Spleen (tissue), 11 donors: ENCODE measurements at regions not wholly inside any gene's neighbourhood (a gene's known extent, or its start where the extent isn't known, plus 50 kb on each side); places are given as distances from the start of the nearest gene placed in this dataset.

Source experiments
- DNase-seq: peaks from one replicate; pipeline ENCODE4 v3.0.0-alpha.2; 2020
- H3K27ac ChIP-seq, 8 donors: fragments of 200-600 bp; sonication (generic) in 7 of 8; 1 replicate in 4 of 8; 2 replicates in 4 of 8; pipeline versions ENCODE4 v1.5.0 to v1.8.0; 2016 to 2021; ENCODE audit warnings: inconsistent platforms in 4 of 8, mild to moderate bottlenecking in 4 of 8, moderate library complexity in 1 of 8
- H3K27me3 ChIP-seq, 7 donors: fragments of 200-600 bp; sonication (generic) in 6 of 7; replicated peaks in 1 of 7; 1 replicate in 4 of 7; 2 replicates in 3 of 7; pipeline versions ENCODE4 v1.5.0 to v1.8.0; 2016 to 2021; ENCODE audit warnings: inconsistent platforms in 3 of 7, mild to moderate bottlenecking in 1 of 7
- H3K36me3 ChIP-seq, 6 donors: fragments of 200-600 bp; sonication (generic) in 5 of 6; 1 replicate in 4 of 6; 2 replicates in 2 of 6; pipeline versions ENCODE4 v1.5.0 to v1.8.0; 2016 to 2021; ENCODE audit warnings: inconsistent platforms in 2 of 6
- H3K4me1 ChIP-seq, 6 donors: fragments of 200-600 bp; sonication (generic) in 5 of 6; 1 replicate in 3 of 6; 2 replicates in 3 of 6; pipeline versions ENCODE4 v1.5.0 to v1.8.0; 2016 to 2021; ENCODE audit warnings: inconsistent platforms in 3 of 6
- H3K4me3 ChIP-seq, 8 donors: fragments of 200-600 bp; sonication (generic) in 7 of 8; 1 replicate in 4 of 8; 2 replicates in 4 of 8; pipeline versions ENCODE4 v1.5.0 to v1.8.0; 2016 to 2021; ENCODE audit warnings: inconsistent platforms in 4 of 8, mild to moderate bottlenecking in 4 of 8, moderate library complexity in 2 of 8
- H3K9me3 ChIP-seq, 8 donors: fragments of 200-600 bp; sonication (generic) in 7 of 8; 1 replicate in 4 of 8; 2 replicates in 4 of 8; pipeline versions ENCODE4 v1.5.0 to v1.8.0; 2016 to 2021; ENCODE audit warnings: inconsistent platforms in 4 of 8
- CTCF ChIP-seq, 11 experiments: fragments of 200-600 bp in 7 of 11; fragments of 450-650 bp in 4 of 11; sonication (generic) in 4 of 11; IDR thresholded peaks in 8 of 11; conservative IDR thresholded peaks in 3 of 11; 1 replicate in 7 of 11; 2 replicates in 4 of 11; pipeline versions ENCODE4 v1.4.0 to v1.8.0; 2016 to 2021; ENCODE audit warnings: antibody characterized with exemption in 11 of 11, inconsistent platforms in 4 of 11, mild to moderate bottlenecking in 1 of 11
- POLR2A ChIP-seq, 3 donors: fragments of 450-650 bp; IDR thresholded peaks; one replicate each; pipeline ENCODE4 v1.5.1; 2017; ENCODE audit warnings: antibody characterized with exemption in 3 of 3, mild to moderate bottlenecking in 1 of 3
- POLR2AphosphoS5 ChIP-seq, 3 donors: sonication (generic); formaldehyde crosslinking; IDR thresholded peaks; one replicate each; pipeline ENCODE4 v1.5.1; 2017; ENCODE audit warnings: antibody characterized with exemption in 3 of 3
- WGBS, 5 donors: extraction: QIAGEN DNeasy Blood & Tissue Kit in 3 of 5; methylation state at CpG; one replicate each; pipeline versions ENCODE4 v1.1.5 to v1.1.7; 2013 to 2018; 5-methylcytosine and 5-hydroxymethylcytosine counted together
- intact Hi-C: fragments of 100-400 bp; cut with DNase I; formaldehyde crosslinking; loops from one replicate; pipeline ENCODE4 v1.15.0; 2023; ENCODE audit warnings: low total_unique reads
- donor health status: healthy with polysubstance abuse.
- donor health status: DM: no; HTN: no; CAD: no; lungs with moderate emphysema.
- donor health status: DM: no; HTN: no; CAD: no.
- donor health status: Bipolar disorder and iron deficiency.
- donor health status: healthy.
- donor health status: DM: no; HTN: no; CAD: no.
- donor health status: DM: yes; HTN: yes; CAD: no.

GRCh38 chr17:34825102-34825501 is 136.2 kb downstream of the CCT6B start:
- no peak overlapping the region for H3K4me3 ChIP-seq
- intact Hi-C loops, result no loop called here
- H3K4me1 ChIP-seq, result no peaks in the 10 kb centered on the region
- TF ChIP-seq CTCF (IDR thresholded peaks at IDR 0.05 in 8 of 11, conservative IDR thresholded peaks at IDR 0.05 in 3 of 11) (no peak), POLR2A (IDR thresholded peaks at IDR 0.05) (no peak), POLR2AphosphoS5 (IDR thresholded peaks at IDR 0.05) (no peak)
- H3K36me3 ChIP-seq, result no peaks in the 10 kb centered on the region
- 87 to 97% (median 94%) methylated on average over 1 of the region's 1 CpG for WGBS, 5 donors
- no peak for DNase-seq
- no peaks in the 10 kb centered on the region for H3K9me3 ChIP-seq
- H3K27ac ChIP-seq, result no peak overlapping the region
- peaks cover 0 to 40% (median 0%) of the 10 kb centered on the region in 7 donors for H3K27me3 ChIP-seq

GRCh38 chr17:34823023-34823422 is 138.2 kb downstream of the CCT6B start:
- no peaks in the 10 kb centered on the region for H3K4me1 ChIP-seq
- no peak for DNase-seq
- intact Hi-C loops, result no loop called here
- TF ChIP-seq POLR2AphosphoS5 (IDR thresholded peaks at IDR 0.05), result no peak
- TF ChIP-seq POLR2A (IDR thresholded peaks at IDR 0.05), result no peak
- TF ChIP-seq CTCF (IDR thresholded peaks at IDR 0.05 in 8 of 11, conservative IDR thresholded peaks at IDR 0.05 in 3 of 11), result no peak
- 55 to 67% (median 59%) methylated on average over 6 of the region's 6 CpGs for WGBS, 5 donors
- no peaks in the 10 kb centered on the region for H3K36me3 ChIP-seq
- H3K27me3 ChIP-seq, result peaks cover 0 to 41% (median 0%) of the 10 kb centered on the region in 7 donors
- no peak overlapping the region for H3K27ac ChIP-seq
- H3K9me3 ChIP-seq, result no peaks in the 10 kb centered on the region
- H3K4me3 ChIP-seq, result no peak overlapping the region

- H3K27me3 ChIP-seq, result peaks cover 0 to 33% (median 0%) of the 10 kb centered on the region in 7 donors
- DNase-seq, result no peak
- H3K9me3 ChIP-seq, result no peaks in the 10 kb centered on the region
- no peaks in the 10 kb centered on the region for H3K36me3 ChIP-seq
- intact Hi-C loops, result no loop called here
- H3K27ac ChIP-seq, result no peak overlapping the region
- no peak overlapping the region for H3K4me3 ChIP-seq
- TF ChIP-seq CTCF (IDR thresholded peaks at IDR 0.05 in 8 of 11, conservative IDR thresholded peaks at IDR 0.05 in 3 of 11), result no peak
- no peak for TF ChIP-seq POLR2A (IDR thresholded peaks at IDR 0.05)
- TF ChIP-seq POLR2AphosphoS5 (IDR thresholded peaks at IDR 0.05), result no peak
- WGBS, 5 donors, result 64 to 70% (median 67%) methylated on average over 7 to 10 of the region's 10 CpGs
- H3K4me1 ChIP-seq, result no peaks in the 10 kb centered on the region
Measured at GRCh38 chr17:34822007-34822739, 139.1 kb downstream of the CCT6B start.

GRCh38 chr17:34820922-34821321 is 140.3 kb downstream of the CCT6B start:
- peaks cover 0 to 28% (median 0%) of the 10 kb centered on the region in 7 donors for H3K27me3 ChIP-seq
- no peak for TF ChIP-seq CTCF (IDR thresholded peaks at IDR 0.05 in 8 of 11, conservative IDR thresholded peaks at IDR 0.05 in 3 of 11)
- TF ChIP-seq POLR2AphosphoS5 (IDR thresholded peaks at IDR 0.05), result no peak
- TF ChIP-seq POLR2A (IDR thresholded peaks at IDR 0.05), result no peak
- no peaks in the 10 kb centered on the region for H3K9me3 ChIP-seq
- H3K36me3 ChIP-seq, result no peaks in the 10 kb centered on the region
- intact Hi-C loops, result no loop called here
- 20 to 35% (median 21%) methylated on average over 3 to 4 of the region's 4 CpGs for WGBS, 5 donors
- no peak overlapping the region for H3K4me3 ChIP-seq
- H3K27ac ChIP-seq, result no peak overlapping the region
- no peaks in the 10 kb centered on the region for H3K4me1 ChIP-seq
- DNase-seq, result no peak
